Activated gamma-delta T cell (primary cell): ENCODE measurements at regions not wholly inside any gene's neighbourhood (a gene's known extent, or its start where the extent isn't known, plus 50 kb on each side); places are given as distances from the start of the nearest gene placed in this dataset.
"Not testable (repeated sequence)": the region's sequence is repeated elsewhere in the genome, so short reads cannot be mapped to it uniquely, and the experiment has no call there.

Experiments used
- DNase-seq: peaks from one replicate; lab custom pipeline; 2025; lab: John Stamatoyannopoulos, UW

DNA sequence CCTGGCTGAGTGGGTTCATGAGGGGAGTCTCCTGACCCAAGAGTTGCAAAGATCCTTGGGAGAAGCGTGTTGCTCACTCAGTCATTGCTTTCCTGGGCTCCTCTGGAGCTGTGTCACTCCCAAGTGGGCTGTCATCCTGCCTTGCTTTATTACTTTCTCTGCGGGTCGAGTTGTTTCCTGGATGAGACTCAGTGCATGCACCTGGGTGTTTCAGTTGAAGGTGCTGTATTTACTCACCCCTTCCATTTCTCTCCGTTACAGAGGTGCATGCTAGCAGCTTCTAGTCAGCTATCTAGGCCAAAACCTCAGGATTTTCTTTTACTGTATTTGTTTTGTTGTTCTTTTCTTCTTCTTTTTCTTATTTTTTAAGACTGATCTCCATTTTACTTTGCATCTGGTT is 785.5 kb upstream of the EDIL3 start:
- DNase-seq: no peak

DNA sequence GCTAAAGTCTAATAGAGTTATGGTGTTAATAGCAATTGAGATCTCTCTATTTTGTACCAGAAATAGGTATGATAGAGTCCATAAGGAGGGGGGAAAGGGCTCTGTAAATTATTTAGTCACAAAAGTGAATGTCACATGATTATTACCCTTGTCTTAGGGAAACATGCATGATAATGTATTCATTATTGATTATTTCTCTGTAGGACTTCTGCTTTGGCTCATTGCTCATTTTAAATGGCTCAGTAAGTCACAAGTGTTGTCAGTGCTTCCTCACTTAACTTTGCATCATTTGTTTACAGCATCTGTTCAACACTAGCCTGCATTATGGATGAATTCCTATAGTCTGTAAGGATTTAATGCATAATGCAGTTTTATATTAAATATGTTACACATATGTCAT is 788.8 kb upstream of the EDIL3 start:
- DNase-seq: no peak

DNA sequence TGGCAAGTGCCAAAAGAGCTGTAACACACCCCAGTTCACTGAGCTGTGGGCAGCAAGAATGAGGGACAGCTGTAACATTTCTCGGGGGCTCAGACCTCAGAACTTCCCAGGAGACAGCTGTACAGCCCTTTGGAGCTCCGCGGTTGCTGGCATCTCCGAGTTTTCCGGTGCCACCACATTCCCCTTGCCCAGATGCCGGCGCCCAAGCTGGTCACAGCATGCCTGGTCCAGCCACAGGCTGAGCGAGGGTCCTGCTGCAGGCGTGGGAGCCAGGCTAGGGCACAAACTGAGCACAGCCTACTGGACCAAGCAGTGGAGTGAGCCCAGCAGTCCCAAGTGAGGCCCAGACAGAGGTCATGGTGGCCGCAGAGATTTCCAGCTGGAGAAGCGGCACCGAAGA is 797.7 kb upstream of the EDIL3 start:
- DNase-seq: no peak

DNA sequence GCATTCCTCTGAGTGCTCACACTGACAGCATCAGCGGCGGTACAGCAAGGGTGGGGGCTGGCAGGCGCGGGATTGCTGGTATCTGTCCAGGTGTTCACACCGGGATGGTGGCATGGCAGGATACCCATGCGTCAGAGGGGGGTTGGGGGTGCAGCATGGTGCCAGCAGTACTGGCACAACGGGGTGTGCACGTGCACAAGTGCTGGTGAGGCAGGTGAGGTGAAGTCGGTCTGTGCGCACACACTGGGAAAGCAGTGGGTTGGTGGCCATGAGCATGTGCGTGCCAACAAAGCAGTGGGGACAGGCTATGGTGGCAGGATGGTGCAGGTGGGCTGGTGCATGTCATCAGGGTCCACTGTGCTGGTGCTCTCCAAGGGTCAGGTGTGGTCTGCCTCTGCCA is 819.6 kb upstream of the EDIL3 start:
- DNase-seq: no peak

DNA sequence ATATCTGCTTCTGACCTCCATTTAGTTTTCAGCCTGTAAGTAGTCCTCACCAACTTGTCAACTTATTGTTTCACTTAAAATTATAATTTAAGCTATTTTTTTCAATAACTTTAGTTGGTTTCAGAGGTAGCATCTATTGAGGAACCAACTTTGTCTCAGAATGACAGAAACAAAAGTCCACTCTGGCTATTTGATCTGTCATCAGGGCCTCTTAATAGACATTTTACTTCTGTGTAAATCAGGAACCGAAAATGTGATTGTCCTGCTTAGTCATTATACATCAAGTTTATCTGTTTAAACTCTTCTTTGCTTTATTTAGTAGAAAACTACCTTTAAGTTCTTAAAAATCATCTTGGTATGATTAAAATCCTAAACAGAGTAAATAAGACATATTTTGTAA is 820.8 kb upstream of the EDIL3 start:
- no peak for DNase-seq

DNA sequence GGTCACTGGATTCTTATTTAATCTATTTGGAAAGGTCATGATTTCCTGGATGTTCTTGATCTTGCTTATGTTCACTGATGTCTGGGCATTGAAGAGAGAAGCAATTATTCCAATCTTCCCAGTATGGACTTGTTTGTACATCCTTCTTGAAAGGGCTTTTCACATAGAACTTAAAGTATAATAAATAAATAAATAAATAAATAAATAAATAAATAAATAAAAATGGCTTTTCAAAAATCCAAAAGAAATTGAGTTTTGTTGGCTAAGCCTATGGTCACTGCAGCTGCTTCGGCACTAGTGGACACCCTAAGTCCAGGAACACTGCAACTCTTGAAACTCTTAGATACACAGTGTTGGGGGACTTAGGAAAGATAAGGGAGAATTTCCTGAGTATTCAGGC is 840.7 kb upstream of the EDIL3 start:
- no peak for DNase-seq

DNA sequence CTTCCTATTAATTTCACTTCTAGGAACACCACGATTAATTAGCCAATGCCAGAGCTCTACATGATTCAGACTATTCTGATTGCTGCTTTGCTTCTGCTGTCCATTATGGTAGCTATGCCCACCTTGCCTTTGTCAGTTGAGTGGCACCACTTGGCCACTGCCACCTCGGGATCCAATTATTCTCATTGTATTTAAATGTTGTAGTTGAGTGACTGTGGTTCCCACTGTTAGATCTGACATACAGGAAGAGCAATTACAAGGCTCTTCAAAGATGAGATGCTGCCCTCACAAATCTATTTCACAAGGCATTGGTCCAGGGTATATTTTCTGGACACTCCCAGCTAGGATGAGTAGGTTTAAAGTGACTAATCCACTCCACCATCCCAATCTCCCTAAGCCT is 864.5 kb upstream of the EDIL3 start:
- DNase-seq: no peak

DNA sequence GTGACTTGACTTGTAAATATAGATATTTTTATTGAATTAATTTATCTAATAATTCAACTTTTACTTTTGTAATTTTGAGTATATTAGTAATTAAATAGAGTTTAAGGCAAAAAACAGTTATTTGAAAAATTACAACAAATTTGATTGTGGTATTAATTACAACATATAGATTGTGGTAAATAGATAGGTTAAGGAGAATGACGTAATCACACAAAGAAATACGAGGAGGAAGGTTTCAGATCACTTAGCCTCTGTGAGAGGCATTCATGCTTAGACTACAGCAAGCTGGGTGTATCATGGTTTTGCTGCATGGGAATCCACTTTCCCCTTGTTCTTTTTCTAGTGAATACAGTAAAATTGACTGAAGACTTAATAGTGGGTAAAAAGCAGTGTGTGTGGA is 878.4 kb upstream of the EDIL3 start:
- no peak for DNase-seq

DNA sequence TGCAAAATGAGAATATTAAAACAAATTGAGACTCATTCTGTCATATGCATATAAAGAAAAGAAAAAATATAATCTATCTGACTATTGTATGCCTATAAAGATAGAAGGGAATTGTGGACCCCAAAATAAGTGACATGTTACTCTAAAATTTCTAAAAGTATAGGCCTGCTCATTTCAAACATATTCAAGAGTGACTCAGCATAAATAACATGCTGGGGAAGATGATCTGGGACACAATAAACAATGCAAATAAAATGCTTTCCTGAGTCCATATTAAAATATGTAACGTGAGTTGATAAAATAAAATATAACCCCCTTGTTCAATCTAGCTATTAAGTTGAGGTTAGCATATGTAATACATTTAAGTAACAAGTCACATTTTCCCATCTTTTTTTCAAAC is 882.0 kb upstream of the EDIL3 start:
- no peak for DNase-seq

DNA sequence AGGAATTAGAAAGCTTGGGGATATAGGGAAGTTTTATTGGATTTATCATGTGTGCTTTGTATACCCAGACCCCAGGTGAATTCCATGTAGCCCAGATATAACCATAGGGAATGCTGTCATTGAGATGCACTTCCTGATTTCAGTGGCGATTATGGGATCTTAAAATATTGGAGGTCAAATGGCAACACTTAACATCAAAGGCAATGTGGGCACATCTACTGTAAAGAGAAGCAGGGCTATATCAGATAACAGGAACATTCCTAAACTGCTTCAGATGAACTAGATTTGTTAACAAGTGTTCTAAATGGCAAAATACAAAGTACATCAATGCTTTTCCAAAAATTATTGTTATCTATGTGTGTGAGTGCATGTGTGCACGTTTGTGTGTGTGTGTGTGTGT is 883.5 kb upstream of the EDIL3 start:
- no peak for DNase-seq

DNA sequence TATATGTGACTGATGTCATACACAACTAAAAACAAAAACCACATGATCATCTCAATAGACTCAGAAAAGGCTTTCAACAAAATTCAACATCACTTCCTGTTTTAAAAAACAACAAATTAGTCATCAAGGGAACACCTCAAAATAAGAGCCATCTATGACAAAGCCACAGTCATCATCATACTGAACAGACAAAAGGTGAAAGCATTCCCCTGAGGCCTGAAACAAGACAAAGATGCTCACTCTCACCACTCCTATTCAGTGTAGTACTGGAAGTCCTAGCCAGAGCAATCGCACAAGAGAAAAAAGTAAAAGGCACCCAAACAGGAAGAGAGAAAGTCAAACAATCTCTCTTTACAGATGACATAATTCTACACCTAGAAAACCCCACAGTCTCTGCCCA is 893.5 kb upstream of the EDIL3 start:
- no peak for DNase-seq

DNA sequence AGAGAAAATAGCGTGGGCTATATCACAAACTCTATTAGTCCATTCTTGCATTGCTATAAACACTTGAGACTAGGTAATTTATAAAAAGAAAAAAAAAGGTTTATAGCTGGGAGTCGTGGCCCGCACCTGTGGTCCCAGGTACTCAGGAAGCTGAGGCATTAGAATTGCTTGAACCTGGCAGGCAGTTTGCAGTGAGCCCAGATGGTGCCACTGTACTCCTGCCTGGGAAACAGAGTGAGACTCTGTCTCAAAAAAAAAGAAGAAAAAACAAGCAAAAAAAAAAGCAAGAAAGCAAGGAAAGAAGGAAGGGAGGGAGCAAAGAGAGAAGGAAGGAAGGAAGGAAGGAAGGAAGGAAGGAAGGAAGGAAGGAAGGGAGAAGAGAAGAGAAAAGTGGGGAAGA is 904.2 kb upstream of the EDIL3 start:
- DNase-seq: no peak

DNA sequence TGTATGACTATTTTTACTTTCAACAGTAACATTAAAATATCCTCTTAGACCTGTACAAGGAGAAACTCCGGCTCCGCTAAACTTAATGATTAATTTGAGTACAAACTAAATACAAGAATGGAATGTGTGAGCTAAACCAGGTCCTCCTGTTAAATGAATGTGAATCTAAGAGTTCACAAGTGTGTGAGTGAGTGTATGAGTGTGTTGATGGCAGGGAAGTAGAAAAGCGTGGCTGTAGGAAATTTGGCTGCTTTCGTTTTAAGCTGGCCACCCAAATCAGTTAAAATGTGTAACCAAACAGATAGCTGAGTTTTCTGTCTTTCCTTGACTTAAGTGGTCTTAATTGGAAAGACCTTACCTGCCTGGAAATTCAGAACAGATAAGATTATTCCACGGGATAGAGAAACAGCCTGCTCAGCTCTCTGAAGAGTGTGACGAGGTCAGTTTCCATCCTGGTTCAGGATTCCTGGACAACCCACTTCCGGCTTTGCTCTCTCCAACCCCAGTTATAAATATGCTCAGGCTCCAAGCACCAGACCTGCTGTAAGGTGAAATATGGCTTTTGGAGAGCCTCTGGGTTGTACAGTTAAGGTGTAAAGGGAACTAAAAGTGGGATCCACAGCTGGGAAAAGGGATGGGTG is 908.6 kb upstream of the EDIL3 start:
- DNase-seq: no peak

DNA sequence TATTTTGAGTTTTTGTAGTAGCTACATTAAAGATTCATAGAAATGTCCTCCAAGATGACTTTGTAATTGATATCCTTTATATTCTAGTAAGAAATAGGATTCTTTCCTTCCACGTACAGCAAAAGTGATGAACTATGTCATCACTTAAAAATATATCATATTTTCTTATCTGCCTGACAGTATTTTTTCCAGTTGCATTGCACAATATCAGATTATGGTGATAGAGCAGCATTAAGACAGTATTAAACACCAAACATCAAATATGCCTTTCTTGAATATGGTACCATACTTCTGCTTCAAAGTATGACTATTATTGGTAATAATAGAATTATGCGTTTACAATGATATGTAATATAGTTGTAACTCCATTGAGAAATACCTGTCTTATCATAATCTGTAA is 919.8 kb upstream of the EDIL3 start:
- DNase-seq: no peak

DNA sequence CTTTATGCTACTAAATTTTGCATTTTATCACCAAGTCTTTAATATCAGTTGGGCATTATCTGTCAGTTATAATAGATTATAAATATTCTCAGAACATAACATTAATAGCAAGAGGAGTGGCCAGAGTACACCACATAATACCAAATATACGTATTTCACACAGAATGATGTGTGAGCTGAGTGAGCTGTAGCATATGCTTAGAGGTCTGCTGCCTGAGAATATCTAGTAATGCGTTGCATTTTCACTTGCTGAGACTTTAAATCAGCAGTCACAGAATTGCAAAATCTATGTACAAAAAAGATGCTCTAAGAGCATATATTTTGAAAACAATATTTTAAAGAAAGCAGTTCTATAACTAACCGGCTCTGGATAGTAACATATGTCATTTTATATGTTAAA is 921.1 kb upstream of the EDIL3 start:
- no peak for DNase-seq

DNA sequence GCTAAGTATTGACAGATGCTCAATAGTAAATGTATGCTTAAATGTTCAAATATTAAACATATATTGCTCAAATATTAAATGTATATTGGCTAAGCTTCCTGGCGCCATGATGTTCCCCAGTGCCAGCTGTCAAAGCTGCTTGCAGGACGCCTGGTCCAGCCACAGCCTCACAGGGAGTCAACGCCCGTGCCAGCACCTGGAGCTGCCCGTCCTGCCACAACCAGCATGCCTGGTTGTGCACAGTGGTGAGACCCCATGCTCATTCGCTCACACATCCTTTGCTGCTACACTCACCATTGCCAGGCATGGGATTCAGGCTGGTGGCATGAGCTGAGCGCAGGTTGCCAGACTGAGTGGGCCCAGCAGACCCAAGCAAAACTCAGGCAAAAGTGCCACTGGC is 926.9 kb upstream of the EDIL3 start:
- DNase-seq: no peak

DNA sequence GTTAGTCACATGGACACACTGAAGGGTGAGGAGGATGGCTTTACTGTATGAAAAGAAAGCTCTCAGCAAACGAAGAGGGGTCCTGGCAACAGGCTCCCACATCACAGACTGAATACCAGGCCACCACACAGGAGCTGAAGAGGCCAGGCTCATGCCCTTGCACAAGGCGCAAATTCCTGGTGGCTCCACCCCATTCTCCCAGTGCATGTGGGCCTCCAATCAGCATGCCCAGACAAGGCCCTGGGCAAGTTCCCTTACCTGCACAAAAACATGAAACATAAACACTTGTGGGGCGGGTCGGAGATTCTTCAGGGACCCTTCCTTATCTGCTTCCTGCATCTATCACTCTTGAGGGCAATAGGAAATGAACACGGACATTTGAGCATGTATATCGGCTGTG is 935.8 kb upstream of the EDIL3 start:
- DNase-seq: no peak

DNA sequence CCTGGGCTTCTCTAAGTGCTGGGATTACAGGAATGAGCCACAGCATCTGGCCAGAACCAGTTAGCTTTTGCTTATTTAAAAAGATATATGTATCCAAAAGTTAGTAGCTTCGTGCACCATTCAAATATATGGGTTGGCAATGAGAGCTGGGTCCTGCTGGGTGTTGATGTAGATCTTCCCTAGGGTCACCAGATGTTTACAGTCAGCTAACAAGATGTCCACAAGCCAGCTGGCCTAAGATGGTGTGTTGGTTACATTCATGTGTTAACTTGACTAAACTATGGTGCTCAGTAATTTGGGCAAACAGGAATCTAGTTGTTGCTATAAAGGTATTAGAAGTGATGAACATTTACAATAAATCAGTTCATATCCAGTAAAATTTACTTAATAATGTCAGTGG is 948.6 kb upstream of the EDIL3 start:
- no peak for DNase-seq

DNA sequence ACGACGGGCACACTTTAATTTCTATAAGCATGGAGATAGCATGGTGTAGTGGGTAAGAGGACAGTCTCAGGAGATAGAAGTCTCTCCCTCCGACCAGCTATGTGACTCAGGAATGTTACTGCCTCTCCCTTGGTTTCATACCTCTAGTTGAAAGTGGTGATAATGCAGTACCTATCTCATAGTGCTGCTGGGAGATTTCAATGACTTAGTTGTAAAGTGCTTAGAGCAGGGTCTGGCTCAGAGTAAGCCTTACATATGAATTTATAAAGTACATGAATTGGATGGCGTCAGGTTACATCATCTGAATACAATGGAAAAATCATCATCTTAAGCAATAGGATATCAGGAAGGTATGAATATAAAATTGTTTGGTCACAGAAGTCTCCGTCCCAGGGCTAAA is 952.8 kb upstream of the EDIL3 start:
- no peak for DNase-seq

DNA sequence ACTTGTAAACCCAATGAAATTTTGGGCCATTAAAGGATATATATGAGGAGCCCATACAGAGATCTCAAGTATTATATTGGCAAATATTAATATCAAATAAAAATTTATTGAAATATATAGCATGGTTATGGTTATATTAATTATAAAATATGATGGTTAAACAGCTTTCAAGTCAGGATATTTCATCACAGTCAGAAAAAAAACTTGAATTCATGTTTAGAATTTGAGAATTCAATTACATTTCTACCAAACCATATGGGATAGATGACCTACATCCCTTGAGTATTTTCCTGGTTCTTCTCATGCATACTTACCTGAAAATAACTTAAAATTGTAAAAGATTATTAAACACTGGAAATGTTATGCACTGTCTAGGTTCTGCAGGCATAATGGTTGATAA is 956.1 kb upstream of the EDIL3 start:
- DNase-seq: no peak

DNA sequence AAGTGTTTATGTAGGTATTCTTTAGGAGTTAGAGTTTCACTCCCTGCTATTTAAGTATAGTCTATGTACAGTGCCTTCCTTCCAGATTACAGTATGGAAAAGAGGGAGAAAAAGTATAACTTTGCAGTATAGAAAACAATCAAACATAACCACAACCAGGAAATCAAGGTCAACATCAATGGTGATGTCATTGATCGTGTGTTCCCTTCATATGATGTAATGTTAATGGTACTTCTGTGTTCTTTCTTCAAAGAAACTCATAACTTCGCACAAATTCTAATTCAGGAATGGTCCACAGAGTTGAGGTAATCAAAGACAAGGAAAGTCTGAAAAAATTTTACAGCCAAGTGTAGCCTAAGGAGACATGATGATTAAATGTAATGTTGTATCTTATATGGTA is 961.1 kb upstream of the EDIL3 start:
- no peak for DNase-seq

DNA sequence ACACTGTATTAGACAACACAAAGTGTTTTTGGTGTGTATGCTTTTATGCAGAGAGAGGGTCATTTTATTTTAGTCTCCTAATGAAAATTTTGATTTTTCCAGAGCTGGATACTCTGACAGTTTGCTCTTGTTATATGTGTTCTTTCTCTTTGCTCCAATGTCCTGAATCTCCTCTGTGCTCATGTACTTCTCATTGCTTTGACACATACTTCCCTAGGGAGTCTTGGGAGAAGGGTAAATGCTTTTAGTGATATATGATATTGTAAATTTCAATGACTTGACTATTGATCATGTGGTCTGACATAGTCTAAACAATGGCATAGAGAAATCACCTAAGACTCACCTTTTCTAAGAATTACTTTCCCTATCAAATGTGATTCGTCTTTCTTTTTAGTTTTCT is 972.6 kb upstream of the EDIL3 start:
- no peak for DNase-seq

DNA sequence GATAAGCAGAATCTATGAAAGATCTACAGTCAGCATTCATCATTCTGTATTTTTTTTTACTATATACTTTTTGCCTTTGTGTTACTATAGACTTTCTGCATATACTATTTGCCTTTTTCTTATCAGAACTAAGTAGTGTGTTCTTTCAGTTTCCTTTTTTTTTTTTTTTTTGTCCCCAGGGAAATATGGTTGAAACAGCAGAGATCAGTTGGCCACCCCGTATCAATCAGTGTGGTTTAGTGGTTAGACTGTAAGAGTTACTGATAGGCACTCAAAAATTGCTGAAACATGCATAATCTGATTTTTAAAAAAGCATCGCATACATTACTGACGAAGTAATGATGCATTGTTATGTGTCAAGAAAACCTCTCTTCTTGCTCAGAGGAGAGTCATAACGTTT is 990.8 kb upstream of the EDIL3 start:
- no peak for DNase-seq

DNA sequence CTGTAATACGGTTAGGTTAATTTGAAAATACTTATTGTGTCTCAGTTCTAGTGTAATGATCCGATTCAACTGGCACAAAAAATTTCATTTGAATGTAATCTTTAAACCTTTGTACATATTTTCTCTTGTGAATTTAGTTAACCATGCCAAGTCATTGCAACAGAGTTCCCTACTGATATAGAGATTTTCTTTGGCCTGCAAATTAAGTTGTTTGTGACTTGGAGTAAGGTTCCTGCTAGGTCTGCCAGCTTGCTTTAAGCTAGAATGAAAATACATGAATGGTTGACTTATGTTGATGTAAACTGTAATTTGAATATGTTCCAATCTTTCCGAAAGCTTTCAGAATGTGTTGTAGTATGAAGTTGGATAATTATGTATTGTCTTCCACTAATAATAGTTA is 1004.1 kb upstream of the EDIL3 start:
- no peak for DNase-seq

DNA sequence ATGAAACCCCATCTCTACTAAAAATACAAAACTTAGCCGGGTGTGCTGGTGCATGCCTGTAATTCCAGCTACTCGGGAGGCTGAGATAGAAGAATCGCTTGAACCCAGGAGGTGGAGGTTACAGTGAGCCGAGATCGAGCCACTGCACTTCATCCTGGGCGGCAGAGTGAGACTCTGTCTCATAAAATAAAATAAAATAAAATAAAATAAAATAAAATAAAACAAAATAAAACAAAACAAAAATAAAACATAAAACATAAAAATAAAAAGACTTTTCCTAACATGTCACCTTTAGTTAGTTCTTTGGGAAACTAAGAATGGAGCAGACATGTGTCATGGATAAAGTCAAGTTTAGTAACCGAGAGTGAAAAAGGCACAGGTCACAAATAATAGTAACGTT is 1007.6 kb upstream of the EDIL3 start:
- not testable (repeated sequence) for DNase-seq
